ENCODE measurements at regions not wholly inside any gene's neighbourhood (a gene's known extent, or its start where the extent isn't known, plus 50 kb on each side); places are given as distances from the start of the nearest gene placed in this dataset.
A peak's percentile ranks its signal among the peaks of the same experiment; 100 is the strongest.

GRCh38 chr14:97704316-97704885, 907.2 kb downstream of the VRK1 start:
- DNase-seq, result peak in 2 of 6 experiments; percentile 11 to 24

GRCh38 chr14:97705107-97705506, 907.9 kb downstream of the VRK1 start:
- no peak for DNase-seq

GRCh38 chr14:97705976-97706375, 908.8 kb downstream of the VRK1 start:
- no peak for DNase-seq

- no peak for DNase-seq
These were observed 909.6 kb downstream of the VRK1 start for GRCh38 chr14:97706819-97707218.

- peak in 1 of 6 experiments; percentile 13 for DNase-seq
These were observed 910.4 kb downstream of the VRK1 start for GRCh38 chr14:97707603-97708002.

GRCh38 chr14:97709552-97709951, 912.4 kb downstream of the VRK1 start:
- peak in 4 of 6 experiments; percentile 21 to 60 (median 38) for DNase-seq

- DNase-seq, result no peak
These were observed 913.5 kb downstream of the VRK1 start for GRCh38 chr14:97710726-97711125.

GRCh38 chr14:97712471-97712870, 915.3 kb downstream of the VRK1 start:
- no peak for DNase-seq

GRCh38 chr14:97713023-97713422, 915.8 kb downstream of the VRK1 start:
- no peak for DNase-seq

GRCh38 chr14:97718886-97719442, 921.8 kb downstream of the VRK1 start:
- DNase-seq, result peak in 1 of 6 experiments; percentile 8

- DNase-seq, result peak; percentile 21 to 77 (median 64)
These were observed 922.7 kb downstream of the VRK1 start for GRCh38 chr14:97719931-97720330.

GRCh38 chr14:97723351-97723750, 926.2 kb downstream of the VRK1 start:
- DNase-seq, result peak in 1 of 6 experiments; percentile 12

- DNase-seq, result no peak
These were observed 926.6 kb downstream of the VRK1 start for GRCh38 chr14:97723819-97724218.

- peak in 4 of 6 experiments; percentile 19 to 67 (median 50) for DNase-seq
These were observed 927.1 kb downstream of the VRK1 start for GRCh38 chr14:97724265-97724731.

GRCh38 chr14:97726676-97727075, 929.5 kb downstream of the VRK1 start:
- peak in 2 of 6 experiments; percentile 10 to 14 for DNase-seq

GRCh38 chr14:97730706-97731105, 933.5 kb downstream of the VRK1 start:
- peak in 2 of 6 experiments; percentile 8 to 14 for DNase-seq

GRCh38 chr14:97731800-97732199, 934.6 kb downstream of the VRK1 start:
- DNase-seq, result no peak

- DNase-seq, result no peak
These were observed 950.1 kb downstream of the VRK1 start for GRCh38 chr14:97747316-97747715.

GRCh38 chr14:97748616-97749015, 951.4 kb downstream of the VRK1 start:
- no peak for DNase-seq

GRCh38 chr14:97757491-97757890, 960.3 kb downstream of the VRK1 start:
- DNase-seq, result no peak

GRCh38 chr14:97760050-97760449, 962.9 kb downstream of the VRK1 start:
- no peak for DNase-seq

GRCh38 chr14:97762386-97762785, 965.2 kb downstream of the VRK1 start:
- DNase-seq, result no peak

- no peak for DNase-seq
These were observed 974.3 kb downstream of the VRK1 start for GRCh38 chr14:97771340-97772045.

GRCh38 chr14:97773598-97773997, 976.4 kb downstream of the VRK1 start:
- DNase-seq, result no peak
